HT1080 (cell line): ENCODE measurements at regions not wholly inside any gene's neighbourhood (a gene's known extent, or its start where the extent isn't known, plus 50 kb on each side); places are given as distances from the start of the nearest gene placed in this dataset.
"Not testable (repeated sequence)": the region's sequence is repeated elsewhere in the genome, so short reads cannot be mapped to it uniquely, and the experiment has no call there.

Experiments
- DNase-seq: peaks from one replicate; pipeline ENCODE4 v3.0.0-alpha.2; 2015; ENCODE audit warnings: low read depth

GRCh38 chr7:85335113-85335512 is 148.3 kb upstream of the SEMA3D start:
- DNase-seq, result not testable (repeated sequence)

GRCh38 chr7:85328456-85328998 is 141.7 kb upstream of the SEMA3D start:
- DNase-seq, result no peak

GRCh38 chr7:85324145-85324799 is 137.4 kb upstream of the SEMA3D start:
- DNase-seq, result peak; percentile 15

GRCh38 chr7:85322252-85322651 is 135.4 kb upstream of the SEMA3D start:
- no peak for DNase-seq

GRCh38 chr7:85320699-85321476 is 134.0 kb upstream of the SEMA3D start:
- DNase-seq, result no peak

- no peak for DNase-seq
Observed at GRCh38 chr7:85316489-85316888, 129.6 kb upstream of the SEMA3D start.

GRCh38 chr7:85310301-85310700 is 123.4 kb upstream of the SEMA3D start:
- no peak for DNase-seq

GRCh38 chr7:85306115-85306514 is 119.3 kb upstream of the SEMA3D start:
- no peak for DNase-seq

- DNase-seq, result no peak
Observed at GRCh38 chr7:85294176-85294575, 107.3 kb upstream of the SEMA3D start.

GRCh38 chr7:85292908-85293576 is 106.2 kb upstream of the SEMA3D start:
- no peak for DNase-seq

- no peak for DNase-seq
Observed at GRCh38 chr7:85290269-85290668, 103.4 kb upstream of the SEMA3D start.

GRCh38 chr7:85289279-85289678 is 102.4 kb upstream of the SEMA3D start:
- DNase-seq, result no peak

- no peak for DNase-seq
Observed at GRCh38 chr7:85287106-85287825, 100.4 kb upstream of the SEMA3D start.

GRCh38 chr7:85286446-85286845 is 99.6 kb upstream of the SEMA3D start:
- DNase-seq, result no peak

GRCh38 chr7:85285527-85285926 is 98.7 kb upstream of the SEMA3D start:
- DNase-seq, result no peak

- no peak for DNase-seq
Observed at GRCh38 chr7:85275204-85275603, 88.3 kb upstream of the SEMA3D start.

- no peak for DNase-seq
Observed at GRCh38 chr7:85274454-85274853, 87.6 kb upstream of the SEMA3D start.

- DNase-seq, result no peak
Observed at GRCh38 chr7:85262891-85263290, 76.0 kb upstream of the SEMA3D start.

- peak; percentile 21 for DNase-seq
Observed at GRCh38 chr7:85261336-85261735, 74.5 kb upstream of the SEMA3D start.

GRCh38 chr7:85249787-85250186 is 62.9 kb upstream of the SEMA3D start:
- DNase-seq, result not testable (repeated sequence)

GRCh38 chr7:85239109-85239508 is 52.3 kb upstream of the SEMA3D start:
- DNase-seq, result no peak
